ENCODE measurements at regions not wholly inside any gene's neighbourhood (a gene's known extent, or its start where the extent isn't known, plus 50 kb on each side); places are given as distances from the start of the nearest gene placed in this dataset.

DNA sequence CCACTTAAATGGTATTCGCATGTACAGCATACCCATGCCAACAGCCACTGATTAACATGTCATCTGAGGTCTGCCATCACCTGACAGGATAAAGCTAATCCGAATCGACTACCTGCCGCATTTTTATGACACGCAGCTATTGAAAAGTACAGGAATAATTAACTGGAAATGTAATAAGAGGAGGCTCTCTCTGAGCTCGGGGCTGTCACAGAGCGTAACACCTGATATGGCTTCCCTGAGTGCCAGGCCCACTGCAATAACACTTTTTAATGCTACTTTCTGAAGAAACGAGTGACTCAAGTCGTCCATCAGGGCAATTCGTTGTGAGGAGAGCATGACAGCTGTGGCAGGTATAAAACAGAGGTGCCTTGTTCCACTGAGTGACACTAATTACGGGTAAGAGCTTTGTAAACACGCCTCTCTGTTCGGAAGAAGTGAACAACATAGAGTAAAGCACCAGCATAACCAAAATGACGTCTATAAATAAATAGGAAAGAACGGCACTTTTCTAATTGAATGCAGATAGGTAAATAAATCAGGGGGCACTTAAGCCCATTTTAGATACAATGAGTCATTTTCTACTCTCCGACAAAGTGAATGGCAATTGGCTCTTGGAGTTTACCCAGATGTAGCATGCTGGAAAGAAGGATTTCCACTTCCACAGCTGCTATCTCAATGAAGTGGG, 56.5 kb upstream of the CREB5 start:
- H3K9me3 ChIP-seq (ENCODE audit: control insufficient read depth, low read depth, low read length) = no peaks in the 10 kb centered on the region
- no peak overlapping the region for H3K4me3 ChIP-seq (ENCODE audit: low read length)
- H3K27ac ChIP-seq (ENCODE audit: low read length) = no peak overlapping the region
- H3K27me3 ChIP-seq (ENCODE audit: control insufficient read depth, insufficient read depth, low read length) = no peaks in the 10 kb centered on the region
- no peak overlapping the region for H3K9ac ChIP-seq (ENCODE audit: low read length)
- H3K4me1 ChIP-seq (ENCODE audit: control insufficient read depth, low read depth, low read length) = peaks cover 9% of the 10 kb centered on the region
- no peaks in the 10 kb centered on the region for H3K36me3 ChIP-seq (ENCODE audit: control insufficient read depth, low read depth, low read length)

DNA sequence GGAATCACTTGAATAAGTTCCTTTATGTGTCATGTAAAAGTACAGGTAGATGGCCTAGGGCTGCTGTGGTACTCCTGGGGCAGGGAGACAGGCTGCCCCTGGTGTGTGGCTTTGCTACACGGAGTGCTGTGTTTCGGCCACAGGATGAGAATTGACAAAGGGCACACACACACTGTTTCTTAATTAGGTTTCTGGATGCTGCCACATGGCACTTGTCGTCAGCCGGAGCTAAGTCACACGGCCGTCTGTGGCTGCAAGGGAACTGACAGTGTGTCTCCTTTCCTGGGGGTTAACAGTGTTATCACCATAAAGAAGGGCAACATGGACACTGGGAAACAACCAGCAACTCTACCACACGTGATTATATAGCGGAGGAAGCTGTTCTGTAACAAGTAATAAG, 55.7 kb upstream of the CREB5 start:
- Histone ChIP-seq H3K4me3 (ENCODE audit: low read length) (no peak overlapping the region), H3K4me1 (ENCODE audit: control insufficient read depth, low read depth, low read length) (peaks cover 15% of the 10 kb centered on the region), H3K9me3 (ENCODE audit: control insufficient read depth, low read depth, low read length) (no peaks in the 10 kb centered on the region), H3K27me3 (ENCODE audit: control insufficient read depth, insufficient read depth, low read length) (no peaks in the 10 kb centered on the region), H3K9ac (ENCODE audit: low read length) (no peak overlapping the region), H3K27ac (ENCODE audit: low read length) (no peak overlapping the region), H3K36me3 (ENCODE audit: control insufficient read depth, low read depth, low read length) (no peaks in the 10 kb centered on the region)

DNA sequence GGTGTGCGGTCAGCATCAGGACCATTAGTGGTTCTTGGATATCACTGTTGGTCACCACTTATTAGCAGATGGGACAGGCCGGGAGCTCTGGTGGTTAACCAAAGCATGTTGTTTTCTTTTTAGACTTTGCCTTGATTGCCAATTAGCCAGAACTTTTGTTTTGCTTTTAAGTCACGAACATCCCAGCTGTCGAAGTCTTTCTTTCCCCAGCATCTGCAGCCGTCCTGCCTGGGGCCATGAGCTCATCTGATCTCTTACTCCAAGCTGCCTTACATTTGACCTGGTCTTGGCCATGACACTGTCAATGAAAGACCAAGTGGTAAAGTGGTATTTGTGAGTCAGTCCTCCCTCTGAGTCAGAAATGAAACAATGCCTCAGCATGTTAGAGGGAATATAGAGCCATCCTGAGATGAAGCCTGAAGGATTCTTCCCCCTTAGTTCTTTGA, 53.9 kb upstream of the CREB5 start:
- no peak overlapping the region for H3K4me3 ChIP-seq (ENCODE audit: low read length)
- H3K36me3 ChIP-seq (ENCODE audit: control insufficient read depth, low read depth, low read length) = no peaks in the 10 kb centered on the region
- no peak overlapping the region for H3K27ac ChIP-seq (ENCODE audit: low read length)
- H3K9ac ChIP-seq (ENCODE audit: low read length) = no peak overlapping the region
- no peaks in the 10 kb centered on the region for H3K9me3 ChIP-seq (ENCODE audit: control insufficient read depth, low read depth, low read length)
- peaks cover 18% of the 10 kb centered on the region for H3K4me1 ChIP-seq (ENCODE audit: control insufficient read depth, low read depth, low read length)
- no peaks in the 10 kb centered on the region for H3K27me3 ChIP-seq (ENCODE audit: control insufficient read depth, insufficient read depth, low read length)

DNA sequence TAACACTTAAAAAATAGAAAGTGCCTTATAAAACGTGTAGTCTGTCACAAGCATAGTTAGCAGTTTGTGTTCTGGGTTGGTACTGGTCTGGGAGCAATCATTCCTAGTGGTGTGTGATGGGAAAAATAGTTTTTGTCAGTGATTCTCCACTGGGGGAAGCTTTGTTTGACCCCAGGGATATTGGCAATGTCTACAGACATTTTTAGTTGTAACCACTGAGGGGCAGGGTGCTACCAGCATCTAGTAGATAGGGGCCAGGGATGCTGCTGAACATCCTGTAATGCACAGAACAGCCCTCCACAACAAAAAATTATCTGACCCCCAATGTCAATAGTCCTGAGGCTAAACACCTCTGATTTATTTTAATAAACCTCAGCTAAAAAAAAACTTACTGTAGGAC, 51.6 kb upstream of the CREB5 start:
- Histone ChIP-seq H3K27ac (ENCODE audit: low read length) (no peak overlapping the region), H3K9me3 (ENCODE audit: control insufficient read depth, low read depth, low read length) (no peaks in the 10 kb centered on the region), H3K4me3 (ENCODE audit: low read length) (no peak overlapping the region), H3K27me3 (ENCODE audit: control insufficient read depth, insufficient read depth, low read length) (no peaks in the 10 kb centered on the region), H3K36me3 (ENCODE audit: control insufficient read depth, low read depth, low read length) (no peaks in the 10 kb centered on the region), H3K9ac (ENCODE audit: low read length) (no peak overlapping the region), H3K4me1 (ENCODE audit: control insufficient read depth, low read depth, low read length) (peaks cover 18% of the 10 kb centered on the region)

- Histone ChIP-seq H3K27me3 (ENCODE audit: control insufficient read depth, insufficient read depth, low read length) (no peaks in the 10 kb centered on the region), H3K9ac (ENCODE audit: low read length) (no peak overlapping the region)
Measured at GRCh38 chr7:28361551-28361950, 50.8 kb upstream of the CREB5 start.

DNA sequence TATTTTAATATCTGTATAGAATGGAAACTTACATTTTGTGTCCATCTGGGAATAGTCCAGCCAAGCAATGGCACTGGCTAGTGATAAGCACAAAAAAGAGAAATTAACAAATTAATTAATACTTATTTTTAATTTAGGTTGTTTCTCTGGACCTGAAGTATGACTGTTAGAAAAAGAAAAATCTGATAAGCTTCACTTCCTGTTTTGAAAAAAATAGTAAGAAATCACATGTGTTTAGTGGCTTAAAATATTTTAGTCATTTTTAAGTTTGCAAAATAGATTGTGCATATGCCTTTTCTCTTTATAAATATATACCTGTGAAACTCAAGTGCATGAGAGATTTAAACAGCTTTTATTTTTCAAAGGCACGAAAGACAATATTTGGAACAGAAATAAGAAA, 50.1 kb upstream of the CREB5 start:
- H3K27ac ChIP-seq (ENCODE audit: low read length) = no peak overlapping the region
- no peak overlapping the region for H3K9ac ChIP-seq (ENCODE audit: low read length)
- no peaks in the 10 kb centered on the region for H3K27me3 ChIP-seq (ENCODE audit: control insufficient read depth, insufficient read depth, low read length)

More at GRCh38 chr7:28361551-28361950, 50.8 kb upstream of the CREB5 start:
- H3K36me3 ChIP-seq (ENCODE audit: control insufficient read depth, low read depth, low read length) = no peaks in the 10 kb centered on the region
- H3K9me3 ChIP-seq (ENCODE audit: control insufficient read depth, low read depth, low read length) = no peaks in the 10 kb centered on the region
- H3K27ac ChIP-seq (ENCODE audit: low read length) = no peak overlapping the region
- H3K4me3 ChIP-seq (ENCODE audit: low read length) = no peak overlapping the region
- peaks cover 18% of the 10 kb centered on the region for H3K4me1 ChIP-seq (ENCODE audit: control insufficient read depth, low read depth, low read length)

More for the DNA sequence above, 50.1 kb upstream of the CREB5 start:
- Histone ChIP-seq H3K4me3 (ENCODE audit: low read length) (no peak overlapping the region), H3K9me3 (ENCODE audit: control insufficient read depth, low read depth, low read length) (no peaks in the 10 kb centered on the region), H3K4me1 (ENCODE audit: control insufficient read depth, low read depth, low read length) (peaks cover 18% of the 10 kb centered on the region), H3K36me3 (ENCODE audit: control insufficient read depth, low read depth, low read length) (no peaks in the 10 kb centered on the region)
